ENCODE measurements at regions not wholly inside any gene's neighbourhood (a gene's known extent, or its start where the extent isn't known, plus 50 kb on each side); places are given as distances from the start of the nearest gene placed in this dataset.

GRCh38 chr4:170748975-170749374 lies 659.2 kb upstream of the AADAT start:
- TF ChIP-seq MAX (IDR thresholded peaks at IDR 0.05) (no peak), CTCF (IDR thresholded peaks at IDR 0.05) (no peak), MAFK (IDR thresholded peaks at IDR 0.05; ENCODE audit: partially characterized antibody) (no peak), POLR2A (IDR thresholded peaks at IDR 0.05; ENCODE audit: low read length) (no peak), HES2 (IDR thresholded peaks at IDR 0.05) (no peak), BHLHE40 (IDR thresholded peaks at IDR 0.05; ENCODE audit: low read depth, low read length) (no peak), MYC (IDR thresholded peaks at IDR 0.05; ENCODE audit: borderline replicate concordance, low read length) (no peak), TP53 (CRISPR knock-in tag; IDR thresholded peaks at IDR 0.05) (no peak), ESRRA (IDR thresholded peaks at IDR 0.05; ENCODE audit: borderline replicate concordance, low read length) (no peak), JUN (IDR thresholded peaks at IDR 0.05) (no peak), ELK1 (IDR thresholded peaks at IDR 0.05; ENCODE audit: low read depth, low read length) (no peak), HMGXB4 (CRISPR knock-in tag; IDR thresholded peaks at IDR 0.05; ENCODE audit: borderline replicate concordance) (no peak), NFE2L2 (conservative IDR thresholded peaks at IDR 0.05; ENCODE audit: low read length) (no peak), EP300 (IDR thresholded peaks at IDR 0.05) (no peak)

All from A549 (cell line).